ENCODE measurements at regions not wholly inside any gene's neighbourhood (a gene's known extent, or its start where the extent isn't known, plus 50 kb on each side); places are given as distances from the start of the nearest gene placed in this dataset.

DNA sequence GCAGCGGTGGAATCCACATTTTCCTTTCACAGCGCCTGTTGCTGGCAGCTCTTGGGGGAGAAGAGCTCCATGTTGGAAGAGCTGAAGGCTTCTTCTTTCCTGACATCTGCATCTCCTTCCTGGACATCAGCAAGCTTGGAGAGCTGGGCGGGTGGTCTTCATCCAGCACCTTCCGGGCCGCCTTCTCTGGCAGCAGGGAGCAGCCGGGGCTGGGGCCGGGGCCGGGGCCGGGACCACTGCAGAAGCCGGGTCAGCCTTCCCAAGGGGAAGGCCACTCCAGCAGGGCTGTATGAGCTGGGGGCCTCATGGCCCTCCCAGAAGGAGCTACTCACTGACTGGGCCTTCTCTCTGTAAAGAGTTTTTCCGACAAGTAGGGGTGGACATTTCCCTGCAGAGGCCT is 787.5 kb downstream of the TLE4 start:
- Histone ChIP-seq H3K4me1 (no peaks in the 10 kb centered on the region), H3K36me3 (no peaks in the 10 kb centered on the region), H3K27ac (no peak overlapping the region), H3K9me3 (no peaks in the 10 kb centered on the region), H3K27me3 (no peaks in the 10 kb centered on the region), H3K4me3 (no peak overlapping the region)
- TF ChIP-seq, protein P1, sequence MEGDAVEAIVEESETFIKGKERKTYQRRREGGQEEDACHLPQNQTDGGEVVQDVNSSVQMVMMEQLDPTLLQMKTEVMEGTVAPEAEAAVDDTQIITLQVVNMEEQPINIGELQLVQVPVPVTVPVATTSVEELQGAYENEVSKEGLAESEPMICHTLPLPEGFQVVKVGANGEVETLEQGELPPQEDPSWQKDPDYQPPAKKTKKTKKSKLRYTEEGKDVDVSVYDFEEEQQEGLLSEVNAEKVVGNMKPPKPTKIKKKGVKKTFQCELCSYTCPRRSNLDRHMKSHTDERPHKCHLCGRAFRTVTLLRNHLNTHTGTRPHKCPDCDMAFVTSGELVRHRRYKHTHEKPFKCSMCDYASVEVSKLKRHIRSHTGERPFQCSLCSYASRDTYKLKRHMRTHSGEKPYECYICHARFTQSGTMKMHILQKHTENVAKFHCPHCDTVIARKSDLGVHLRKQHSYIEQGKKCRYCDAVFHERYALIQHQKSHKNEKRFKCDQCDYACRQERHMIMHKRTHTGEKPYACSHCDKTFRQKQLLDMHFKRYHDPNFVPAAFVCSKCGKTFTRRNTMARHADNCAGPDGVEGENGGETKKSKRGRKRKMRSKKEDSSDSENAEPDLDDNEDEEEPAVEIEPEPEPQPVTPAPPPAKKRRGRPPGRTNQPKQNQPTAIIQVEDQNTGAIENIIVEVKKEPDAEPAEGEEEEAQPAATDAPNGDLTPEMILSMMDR (IDR thresholded peaks at IDR 0.05), result no peak
- no peak for TF ChIP-seq POLR2AphosphoS5 (IDR thresholded peaks at IDR 0.05; ENCODE audit: insufficient read depth in 1 of 2, low read depth in 1 of 2)
- no peak for TF ChIP-seq POLR2A (IDR thresholded peaks at IDR 0.05)
- intact Hi-C loops (cut with DNase I), result no loop called here
- no peak for DNase-seq (ENCODE audit: extremely low spot score in 2 of 2)

DNA sequence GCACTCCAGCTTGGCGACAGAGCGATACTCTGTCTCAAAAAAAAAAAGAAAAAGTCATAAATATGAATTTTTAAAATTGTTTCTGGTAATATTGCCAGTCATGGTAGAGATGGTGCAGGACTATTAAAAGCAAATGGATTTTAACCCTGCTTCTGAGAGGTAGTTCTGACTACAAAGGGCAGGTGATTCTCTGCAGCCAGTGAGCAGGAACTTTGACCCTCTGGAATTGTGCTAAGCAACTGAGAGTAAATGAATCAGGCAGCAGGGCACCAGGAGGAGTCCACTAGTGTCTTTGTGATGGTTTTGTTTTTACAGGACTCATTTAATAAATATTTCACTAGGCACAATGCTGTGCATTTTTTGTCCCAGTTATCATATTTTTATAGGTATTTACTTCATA is 781.2 kb downstream of the TLE4 start:
- no peaks in the 10 kb centered on the region for H3K9me3 ChIP-seq
- no peak overlapping the region for H3K27ac ChIP-seq
- TF ChIP-seq POLR2A (IDR thresholded peaks at IDR 0.05), result no peak
- TF ChIP-seq POLR2AphosphoS5 (IDR thresholded peaks at IDR 0.05; ENCODE audit: insufficient read depth in 1 of 2, low read depth in 1 of 2), result no peak
- TF ChIP-seq, protein P1 (IDR thresholded peaks at IDR 0.05), result no peak
- no peaks in the 10 kb centered on the region for H3K27me3 ChIP-seq
- DNase-seq (ENCODE audit: extremely low spot score in 2 of 2), result no peak
- no peaks in the 10 kb centered on the region for H3K36me3 ChIP-seq
- intact Hi-C loops (cut with DNase I), result no loop called here
- no peak overlapping the region for H3K4me3 ChIP-seq
- H3K4me1 ChIP-seq, result no peaks in the 10 kb centered on the region

DNA sequence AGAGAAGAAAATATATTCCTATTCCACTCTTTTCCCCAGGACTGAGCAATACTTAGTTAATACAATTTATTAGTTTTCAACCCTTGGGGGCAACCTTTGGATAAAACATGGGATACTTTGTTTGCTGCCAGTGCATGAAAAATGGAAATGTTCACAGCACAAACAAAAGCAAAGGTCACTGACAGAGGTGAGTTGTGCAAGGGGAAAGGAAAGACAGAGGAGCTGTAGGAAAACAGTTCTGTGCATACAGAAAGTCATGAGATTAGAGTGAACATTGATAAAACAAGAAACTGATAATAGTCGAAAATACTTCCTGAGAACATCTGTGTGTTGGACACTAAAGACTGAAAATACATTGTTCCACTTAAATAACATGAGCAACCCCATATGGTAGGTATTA is 779.8 kb downstream of the TLE4 start:
- intact Hi-C loops (cut with DNase I), result no loop called here
- H3K27me3 ChIP-seq, result no peaks in the 10 kb centered on the region
- DNase-seq (ENCODE audit: extremely low spot score in 2 of 2), result no peak
- no peaks in the 10 kb centered on the region for H3K36me3 ChIP-seq
- no peak for TF ChIP-seq POLR2A (IDR thresholded peaks at IDR 0.05)
- TF ChIP-seq, protein P1 (IDR thresholded peaks at IDR 0.05), result no peak
- TF ChIP-seq POLR2AphosphoS5 (IDR thresholded peaks at IDR 0.05; ENCODE audit: insufficient read depth in 1 of 2, low read depth in 1 of 2), result no peak
- no peaks in the 10 kb centered on the region for H3K9me3 ChIP-seq
- H3K27ac ChIP-seq, result no peak overlapping the region
- no peak overlapping the region for H3K4me3 ChIP-seq
- no peaks in the 10 kb centered on the region for H3K4me1 ChIP-seq

DNA sequence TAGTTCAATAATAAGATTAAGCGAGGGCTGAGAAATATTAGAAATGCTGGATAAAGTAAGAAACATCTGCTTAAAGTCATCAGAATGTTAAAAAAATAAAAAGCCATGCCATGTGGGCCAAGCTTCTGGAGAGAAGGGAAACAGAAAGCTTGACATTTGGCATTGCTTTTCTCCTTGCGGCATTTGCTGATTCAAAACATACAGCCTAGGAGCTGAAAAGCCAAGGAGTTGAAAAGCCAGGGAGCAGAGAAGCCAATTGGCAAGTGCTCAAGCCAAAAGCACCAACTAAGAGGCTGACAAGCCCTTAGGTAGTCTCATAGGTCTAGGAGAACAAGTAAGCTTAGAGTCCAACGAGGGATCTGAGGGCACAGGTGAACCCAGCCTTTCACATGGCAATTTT is 754.3 kb downstream of the TLE4 start:
- H3K9me3 ChIP-seq, result no peaks in the 10 kb centered on the region
- DNase-seq (ENCODE audit: extremely low spot score in 2 of 2), result no peak
- H3K27me3 ChIP-seq, result no peaks in the 10 kb centered on the region
- H3K36me3 ChIP-seq, result no peaks in the 10 kb centered on the region
- H3K27ac ChIP-seq, result no peak overlapping the region
- H3K4me1 ChIP-seq, result no peaks in the 10 kb centered on the region
- TF ChIP-seq POLR2A (IDR thresholded peaks at IDR 0.05), result no peak
- no peak for TF ChIP-seq POLR2AphosphoS5 (IDR thresholded peaks at IDR 0.05; ENCODE audit: insufficient read depth in 1 of 2, low read depth in 1 of 2)
- TF ChIP-seq, protein P1 (IDR thresholded peaks at IDR 0.05), result no peak
- H3K4me3 ChIP-seq, result no peak overlapping the region
- intact Hi-C loops (cut with DNase I), result no loop called here

DNA sequence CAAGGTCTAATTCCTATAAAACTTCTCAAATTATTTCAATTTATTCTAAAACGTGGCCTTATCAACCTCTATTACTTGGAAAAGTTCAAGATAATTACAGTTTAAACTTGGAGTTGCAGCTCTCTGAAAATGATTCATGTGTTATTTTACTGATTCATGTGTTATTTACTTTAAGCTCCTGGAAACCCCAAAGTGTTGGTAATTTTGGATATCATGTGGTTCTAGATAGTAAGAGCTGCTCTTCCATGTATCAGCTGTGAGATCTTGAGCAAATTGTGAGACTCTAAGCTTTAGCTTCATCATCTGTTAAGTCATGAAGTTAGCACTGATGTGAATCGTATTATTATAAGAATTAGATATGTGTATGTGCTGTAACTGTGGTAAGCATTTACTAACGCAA is 749.2 kb downstream of the TLE4 start:
- Histone ChIP-seq H3K27me3 (no peaks in the 10 kb centered on the region), H3K4me3 (no peak overlapping the region), H3K36me3 (no peaks in the 10 kb centered on the region), H3K27ac (no peak overlapping the region), H3K4me1 (no peaks in the 10 kb centered on the region), H3K9me3 (no peaks in the 10 kb centered on the region)
- no peak for DNase-seq (ENCODE audit: extremely low spot score in 2 of 2)
- intact Hi-C loops (cut with DNase I), result no loop called here
- TF ChIP-seq, protein P1 (IDR thresholded peaks at IDR 0.05), result no peak
- TF ChIP-seq POLR2AphosphoS5 (IDR thresholded peaks at IDR 0.05; ENCODE audit: insufficient read depth in 1 of 2, low read depth in 1 of 2), result no peak
- no peak for TF ChIP-seq POLR2A (IDR thresholded peaks at IDR 0.05)

All from vagina (tissue), 2 donors.